Esophagus muscularis mucosa (tissue), 4 donors: ENCODE measurements at regions not wholly inside any gene's neighbourhood (a gene's known extent, or its start where the extent isn't known, plus 50 kb on each side); places are given as distances from the start of the nearest gene placed in this dataset.

Source experiments
- CTCF ChIP-seq, 3 experiments: fragments of 200-600 bp in 2 of 3; fragments of 450-650 bp in 1 of 3; sonication (generic) in 2 of 3; IDR thresholded peaks; one replicate each; pipeline ENCODE4 v1.5.1; 2017 to 2019; ENCODE audit warnings: antibody characterized with exemption in 3 of 3, mild to moderate bottlenecking in 2 of 3, moderate library complexity in 1 of 3
- EP300 ChIP-seq: sonication (generic); formaldehyde crosslinking; IDR thresholded peaks from one replicate; pipeline ENCODE4 v1.6.1; 2017; ENCODE audit warnings: antibody characterized with exemption
- POLR2AphosphoS5 ChIP-seq, 2 donors: sonication (generic); formaldehyde crosslinking; IDR thresholded peaks; one replicate each; pipeline ENCODE4 v1.6.1; 2017; ENCODE audit warnings: antibody characterized with exemption in 2 of 2

DNA sequence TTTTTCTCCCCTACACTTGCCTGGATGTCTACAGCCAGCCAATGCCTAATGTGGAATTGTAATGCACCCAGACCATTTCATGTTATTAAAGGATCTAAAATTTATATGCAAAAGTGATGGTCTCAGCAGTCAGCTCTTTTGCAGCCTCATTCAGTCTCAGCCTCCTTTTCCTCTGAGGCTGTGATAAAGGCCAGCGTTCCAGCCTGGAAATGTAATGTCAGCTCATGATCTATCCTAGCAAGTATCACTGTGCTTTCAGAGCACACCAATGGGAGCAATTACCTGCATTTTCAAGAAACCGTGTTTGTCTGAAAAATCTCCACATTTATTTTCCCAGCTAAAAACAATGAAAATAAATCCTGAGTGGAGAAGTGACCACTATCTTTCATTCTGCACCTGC lies 274.6 kb downstream of the CDH20 start:
- no peak for TF ChIP-seq EP300
- TF ChIP-seq CTCF (IDR thresholded peaks at IDR 0.05): no peak
- TF ChIP-seq POLR2AphosphoS5 (IDR thresholded peaks at IDR 0.05): no peak
